ENCODE measurements at regions not wholly inside any gene's neighbourhood (a gene's known extent, or its start where the extent isn't known, plus 50 kb on each side); places are given as distances from the start of the nearest gene placed in this dataset.
"Not testable (repeated sequence)": the region's sequence is repeated elsewhere in the genome, so short reads cannot be mapped to it uniquely, and the experiment has no call there.

DNA sequence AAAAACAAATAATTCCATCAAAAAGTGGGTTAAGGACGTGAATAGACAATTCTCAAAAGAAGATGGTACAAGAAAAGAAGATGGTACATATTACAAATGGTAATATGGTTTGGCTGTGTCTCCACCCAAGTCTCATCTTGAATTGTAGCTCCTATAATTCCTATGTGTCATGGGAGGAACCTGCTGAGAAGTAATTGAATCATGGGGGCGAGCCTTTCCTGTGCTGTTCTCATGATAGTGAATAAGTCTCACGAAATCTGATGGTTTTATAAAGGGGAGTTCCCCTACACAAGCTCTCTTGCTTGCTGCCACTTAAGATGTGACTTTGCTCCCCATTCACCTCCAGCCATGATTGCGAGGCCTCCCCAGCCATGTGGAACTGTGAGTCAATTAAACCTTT, 172.9 kb downstream of the C11orf91 start:
- DNase-seq (ENCODE audit: low read depth in 2 of 2), result not testable (repeated sequence)

DNA sequence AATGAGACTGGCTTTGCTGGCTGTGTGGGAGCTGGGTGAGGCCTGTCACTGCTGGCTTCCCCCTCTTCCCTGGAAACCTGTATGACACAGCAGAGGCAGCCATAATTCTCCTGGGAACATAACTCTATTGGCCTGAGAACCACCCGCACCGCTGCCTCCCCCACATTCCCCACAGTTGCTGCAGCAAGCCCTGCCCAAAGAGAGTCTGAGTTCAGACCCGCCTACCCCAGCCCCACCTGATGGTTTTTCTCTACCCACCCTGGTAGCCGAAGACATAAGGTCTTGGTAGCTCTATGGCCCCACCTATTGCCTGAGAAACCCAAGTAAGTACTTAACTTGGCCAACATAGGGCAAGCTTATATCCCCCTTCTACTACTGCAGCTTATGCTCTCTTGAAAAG, 174.8 kb downstream of the C11orf91 start:
- no peak for DNase-seq (ENCODE audit: low read depth in 2 of 2)

DNA sequence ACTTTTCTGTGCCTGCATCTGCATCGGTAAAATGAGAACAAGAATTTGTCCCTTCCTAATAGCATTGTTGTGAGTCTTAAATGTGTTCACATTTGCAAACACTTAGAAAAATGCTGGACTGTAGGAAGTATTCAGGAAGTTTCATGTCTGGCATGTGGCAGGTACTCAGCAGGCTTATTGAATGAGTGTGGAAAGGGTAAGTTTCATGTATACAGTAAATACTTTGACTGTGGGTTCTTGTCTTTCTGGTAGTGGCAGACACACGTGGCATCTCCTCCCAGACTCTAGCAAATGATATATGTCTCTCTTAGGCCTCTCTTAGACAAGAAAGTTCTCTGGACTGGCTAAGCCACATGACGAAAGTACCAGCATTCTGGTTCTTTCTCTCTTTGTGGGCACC, 179.2 kb downstream of the C11orf91 start:
- DNase-seq (ENCODE audit: low read depth in 2 of 2), result no peak

DNA sequence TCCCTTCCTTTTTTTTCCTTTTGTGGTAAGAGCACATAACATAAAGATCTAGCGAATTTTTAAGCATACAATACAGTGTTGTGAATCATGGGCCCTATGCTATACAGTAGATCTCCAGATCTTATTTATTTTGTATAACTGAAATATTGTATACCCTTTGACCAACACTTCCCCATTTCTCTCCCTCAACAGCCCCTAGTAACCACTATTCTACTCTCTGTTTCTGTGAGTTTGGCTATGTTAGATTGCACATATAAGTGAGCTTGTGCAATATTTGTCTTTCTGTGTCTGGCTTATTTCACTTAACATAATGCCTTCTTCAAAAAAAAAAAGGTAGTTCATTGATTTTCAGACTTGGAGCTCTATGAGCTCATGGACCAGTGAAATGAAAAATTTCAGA, 180.5 kb downstream of the C11orf91 start:
- no peak for DNase-seq (ENCODE audit: low read depth in 2 of 2)

DNA sequence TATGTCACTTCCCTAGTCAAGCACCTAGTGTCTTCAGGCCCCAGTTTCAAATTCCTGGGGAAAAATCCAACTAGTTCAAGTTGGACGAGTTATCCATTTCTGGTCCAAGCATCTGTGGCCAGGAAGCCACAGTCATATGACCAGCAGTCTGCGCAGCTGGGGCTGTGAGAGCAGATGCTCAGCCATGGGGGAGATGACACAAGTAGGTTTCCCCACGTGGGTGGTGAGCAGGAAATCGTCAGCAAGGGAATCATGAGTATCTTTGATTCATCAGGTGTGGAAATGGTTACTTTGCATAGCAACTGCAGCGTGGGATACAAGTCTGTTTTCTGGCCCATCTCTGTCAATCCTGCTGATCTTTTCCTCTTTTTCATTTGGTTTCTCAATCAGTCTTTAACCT, 185.3 kb downstream of the C11orf91 start:
- DNase-seq (ENCODE audit: low read depth in 2 of 2), result no peak

DNA sequence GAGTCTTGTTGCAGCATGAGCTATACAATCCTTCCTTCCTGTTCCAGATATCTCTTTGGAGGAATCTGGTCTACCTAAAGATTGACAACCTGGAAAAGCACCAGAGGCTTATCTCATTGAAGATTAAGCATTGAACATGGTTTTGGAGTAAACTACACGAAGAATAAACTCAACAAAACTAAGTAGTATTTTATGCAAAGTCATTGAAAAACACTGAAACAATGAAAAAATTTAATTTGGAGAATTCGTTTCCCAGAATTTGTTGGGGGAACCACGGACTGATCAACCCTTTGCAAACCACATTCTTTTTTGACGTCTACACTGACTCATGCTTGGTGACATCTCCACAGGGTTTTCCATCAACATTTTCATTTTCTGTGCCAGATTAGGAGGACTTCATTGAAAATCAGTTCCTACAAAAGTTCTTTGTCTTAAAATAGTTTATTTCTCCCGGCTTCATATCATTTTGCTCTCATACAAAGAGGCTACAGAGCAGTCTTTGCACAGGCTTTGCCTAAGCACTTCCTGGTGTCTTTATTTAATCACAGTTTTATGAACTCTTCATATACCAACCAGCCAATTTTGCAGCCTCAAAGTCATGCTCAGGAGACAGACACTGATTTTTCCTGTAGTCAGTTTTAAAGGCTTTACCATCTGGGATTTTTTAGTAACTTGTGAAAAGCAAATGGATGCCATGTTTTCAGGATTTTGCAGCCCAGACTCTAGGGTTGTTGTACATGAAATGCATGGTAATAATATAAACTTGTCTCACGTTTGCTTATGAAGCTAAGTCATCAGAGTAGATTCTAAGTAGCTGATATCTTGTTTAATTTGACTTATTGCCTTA, 186.3 kb downstream of the C11orf91 start:
- DNase-seq (ENCODE audit: low read depth in 2 of 2), result no peak

DNA sequence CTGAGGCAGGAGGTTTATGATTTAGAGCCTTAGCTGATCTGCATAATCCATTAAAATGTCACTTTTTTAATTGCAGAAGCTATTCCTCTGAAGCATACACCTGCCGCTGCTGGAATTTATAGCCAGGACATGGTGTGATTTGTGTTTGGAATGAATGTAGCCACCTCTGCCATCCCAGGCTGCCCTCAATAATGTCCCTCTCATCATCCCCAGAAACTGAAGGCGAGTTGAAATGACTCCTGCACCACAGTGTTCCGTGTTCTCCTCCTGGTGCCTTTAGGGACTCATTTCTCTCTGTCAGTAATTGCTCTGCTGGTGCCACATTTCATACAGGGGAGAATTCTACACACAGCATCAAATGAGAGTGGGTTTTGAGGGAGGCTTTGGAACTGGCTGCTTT, 191.0 kb downstream of the C11orf91 start:
- DNase-seq (ENCODE audit: low read depth in 2 of 2), result no peak

DNA sequence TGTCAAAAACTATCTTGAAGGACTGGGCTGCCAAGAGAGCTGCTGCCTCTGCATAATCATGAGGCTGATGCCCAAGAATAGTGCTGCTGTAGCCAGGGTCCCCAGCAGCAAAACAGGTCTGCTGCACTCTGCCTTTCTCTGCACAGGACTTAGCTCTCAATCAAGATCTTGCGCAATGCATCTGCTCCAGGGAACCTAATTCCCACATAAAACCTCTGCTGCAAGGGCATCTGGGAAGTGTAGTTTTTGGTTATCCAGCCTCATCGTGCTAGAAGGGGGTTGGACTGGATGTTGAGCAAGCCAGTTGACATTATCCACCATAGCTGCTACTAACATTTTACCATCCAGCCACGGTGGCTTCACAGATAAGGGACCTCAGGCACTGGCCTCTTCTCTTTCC, 192.7 kb downstream of the C11orf91 start:
- no peak for DNase-seq (ENCODE audit: low read depth in 2 of 2)

DNA sequence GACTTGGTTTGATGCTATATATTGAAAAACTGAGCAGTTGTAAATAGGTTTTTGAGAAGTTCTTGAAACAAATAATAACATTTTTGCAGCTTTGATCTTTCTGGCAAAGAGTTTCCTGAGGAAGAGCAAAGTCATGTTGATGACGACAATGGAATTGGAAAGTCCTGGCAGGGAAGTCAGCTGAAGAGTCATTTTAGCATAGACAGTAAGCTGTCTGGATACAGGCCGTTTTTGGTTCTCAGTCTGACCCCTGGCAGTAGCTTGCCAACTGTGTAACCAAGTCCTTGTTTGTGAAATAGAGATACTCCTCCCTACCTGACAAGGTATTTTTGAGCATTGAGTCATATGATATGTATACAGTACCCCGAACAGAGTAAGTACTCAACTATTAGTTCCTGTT, 193.3 kb downstream of the C11orf91 start:
- no peak for DNase-seq (ENCODE audit: low read depth in 2 of 2)

DNA sequence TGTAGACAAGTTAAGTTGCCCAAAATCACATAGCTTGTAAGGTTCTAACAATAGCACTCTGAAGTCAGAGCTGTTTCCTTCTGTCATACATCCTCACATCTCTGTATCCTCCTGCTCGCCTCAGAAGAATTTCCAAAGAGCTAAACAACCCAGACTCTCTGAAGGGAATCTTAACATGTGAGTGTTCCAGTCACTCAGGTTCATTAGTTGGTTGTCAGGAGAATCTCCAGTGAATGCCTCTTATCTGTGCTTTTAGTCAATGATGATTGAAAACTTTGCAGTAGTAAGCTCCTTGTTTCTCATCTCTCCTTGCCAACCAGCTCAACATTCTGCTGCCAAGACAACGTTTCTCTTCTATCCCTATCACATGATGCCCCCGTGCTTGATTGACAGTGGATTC, 195.5 kb downstream of the C11orf91 start:
- no peak for DNase-seq (ENCODE audit: low read depth in 2 of 2)

DNA sequence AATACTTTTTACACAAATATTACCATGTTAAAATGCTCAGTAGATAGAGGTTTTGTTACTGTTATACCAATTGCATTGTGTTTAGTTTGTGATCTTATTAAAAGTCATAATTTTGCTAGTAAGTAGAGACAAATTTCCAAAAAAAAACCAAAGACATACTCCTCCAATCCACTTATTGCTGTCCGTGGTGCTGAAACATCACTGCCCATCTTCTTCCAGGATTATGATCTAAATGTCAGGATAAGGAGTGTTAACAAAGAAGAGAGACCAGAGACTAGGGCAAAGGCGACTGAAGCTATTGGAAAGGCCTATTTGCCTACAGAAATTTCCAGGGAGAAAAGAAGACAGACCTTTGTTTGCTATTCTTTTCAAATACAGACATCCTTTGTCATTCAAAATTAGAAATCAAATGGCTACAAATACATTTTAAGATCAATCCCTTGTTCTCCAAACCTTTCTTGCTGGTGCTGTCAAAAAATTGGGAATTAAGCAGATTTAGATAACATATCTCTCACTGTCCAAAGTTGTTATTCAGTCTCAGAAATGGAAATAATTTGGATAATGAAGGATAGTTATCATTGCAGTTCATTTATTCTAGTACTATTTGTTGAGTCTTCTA, 199.7 kb downstream of the C11orf91 start:
- DNase-seq (ENCODE audit: low read depth in 2 of 2), result no peak

DNA sequence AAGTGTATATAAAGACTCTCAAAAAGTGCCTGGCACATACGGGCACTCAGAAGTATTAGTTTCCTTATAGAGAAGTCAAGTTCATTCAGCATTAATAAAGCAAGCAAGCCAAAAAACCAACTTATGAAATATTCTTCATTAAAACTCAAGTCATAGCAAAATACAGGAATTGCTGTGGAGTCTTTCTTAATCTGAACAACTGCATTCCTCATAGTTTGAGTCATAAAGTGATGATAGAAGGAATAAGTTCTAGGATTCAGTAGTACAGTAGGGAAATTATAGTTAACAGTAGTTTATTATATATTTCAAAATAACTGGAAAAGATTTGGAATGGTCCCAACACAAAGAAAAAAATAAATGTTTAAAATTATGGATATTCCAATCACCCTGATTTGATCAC, 200.3 kb downstream of the C11orf91 start:
- DNase-seq (ENCODE audit: low read depth in 2 of 2), result no peak

DNA sequence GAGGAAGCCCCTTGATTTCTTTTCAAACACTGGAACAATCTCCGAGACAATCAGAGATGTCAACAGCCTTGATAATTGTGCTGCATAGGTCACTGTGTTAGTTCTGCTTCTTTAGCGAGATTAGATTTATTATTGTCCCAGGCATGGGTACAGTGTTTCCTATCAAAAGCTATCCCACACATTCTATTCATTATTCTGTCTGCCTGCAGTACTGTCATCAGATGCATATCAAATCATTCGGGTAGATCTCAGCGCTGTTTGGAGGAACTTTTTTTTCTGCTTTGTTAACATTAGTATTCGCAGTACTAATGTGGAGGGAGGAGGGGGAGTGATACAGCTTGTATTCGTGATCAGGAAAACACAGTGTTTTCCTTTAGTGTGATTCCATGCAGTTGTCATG, 208.0 kb downstream of the C11orf91 start:
- no peak for DNase-seq (ENCODE audit: low read depth in 2 of 2)

DNA sequence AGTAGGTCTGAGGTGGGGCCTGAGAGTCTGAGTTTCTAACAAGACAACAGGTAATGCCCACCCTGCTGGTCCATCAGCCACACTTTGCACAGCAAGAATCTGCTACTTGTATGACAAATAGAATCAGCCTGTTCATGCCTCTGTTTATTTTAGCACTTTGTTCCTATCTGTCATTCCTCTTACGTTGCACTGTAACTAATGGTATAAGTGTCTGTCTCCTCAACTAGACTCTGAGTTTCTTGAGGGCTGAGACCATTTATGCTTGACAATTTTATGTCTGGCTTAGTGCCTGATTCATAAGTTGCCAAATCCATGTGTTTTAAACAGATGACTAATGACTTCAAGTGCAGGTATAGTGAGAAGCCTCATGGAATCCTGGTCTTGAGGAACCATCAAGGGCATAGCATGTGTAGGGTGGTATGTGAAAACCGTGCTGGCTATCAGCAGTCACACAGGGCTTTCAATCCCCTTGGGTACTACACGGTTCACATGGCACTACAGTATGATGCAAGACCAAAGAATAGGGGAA, 209.7 kb downstream of the C11orf91 start:
- DNase-seq (ENCODE audit: low read depth in 2 of 2), result no peak

DNA sequence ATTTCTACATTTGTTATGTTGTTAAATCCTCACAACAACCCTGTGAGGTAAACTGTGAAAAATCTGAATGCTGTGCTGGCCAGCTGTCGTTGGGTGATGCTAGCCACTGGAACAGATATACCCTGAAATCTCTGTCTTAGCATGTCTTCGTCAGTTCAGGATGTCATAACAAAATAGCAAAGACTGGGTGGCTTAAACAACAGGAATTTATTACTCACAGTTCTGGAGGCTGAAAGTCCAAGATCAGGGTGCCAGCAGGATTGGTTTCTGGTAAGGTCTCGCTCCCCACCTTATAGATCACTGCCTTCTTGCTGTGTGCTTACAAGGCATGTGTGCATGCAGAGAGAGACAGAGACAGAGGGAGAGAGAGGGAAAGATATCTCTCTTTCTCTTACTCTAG, 211.7 kb downstream of the C11orf91 start:
- no peak for DNase-seq (ENCODE audit: low read depth in 2 of 2)

DNA sequence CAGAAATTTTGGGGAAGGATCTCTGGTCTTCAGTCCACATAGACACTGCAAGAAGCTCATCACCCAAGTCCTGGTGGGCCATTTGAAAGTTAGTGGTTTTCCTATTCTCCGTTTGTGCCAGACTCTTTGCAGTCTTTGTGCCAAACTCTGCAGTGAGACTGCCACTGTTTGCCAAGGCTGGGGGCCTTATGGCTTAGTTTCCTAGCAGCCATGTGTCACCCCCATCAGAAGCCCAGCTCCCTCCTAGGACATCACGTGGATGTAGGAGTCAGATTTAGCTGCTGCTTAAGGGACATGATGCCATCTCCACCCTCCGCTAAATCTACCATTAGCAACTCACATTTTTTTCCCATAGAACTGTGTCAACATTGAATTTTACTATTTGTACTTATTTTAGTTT, 220.0 kb downstream of the C11orf91 start:
- DNase-seq (ENCODE audit: low read depth in 2 of 2), result no peak

DNA sequence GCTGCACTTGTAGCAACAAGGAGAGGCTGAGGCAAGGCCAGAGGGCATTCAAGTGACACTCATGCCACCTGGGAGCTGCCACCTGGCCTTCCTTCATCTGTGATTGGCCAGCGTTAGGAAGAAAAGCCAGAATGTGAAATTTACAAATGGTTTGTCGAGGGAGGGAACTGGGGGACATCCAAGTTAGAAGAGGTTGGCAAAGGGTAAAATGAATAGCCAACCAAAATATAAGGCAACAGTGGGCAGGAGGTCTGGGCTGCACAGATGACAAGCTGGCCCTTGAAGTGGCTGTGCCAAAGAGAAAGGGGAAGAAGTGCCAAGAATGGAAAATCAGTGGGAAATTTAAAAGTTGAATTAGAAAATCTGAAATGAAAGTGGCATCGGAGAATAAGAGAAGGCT, 221.4 kb downstream of the C11orf91 start:
- no peak for DNase-seq (ENCODE audit: low read depth in 2 of 2)

DNA sequence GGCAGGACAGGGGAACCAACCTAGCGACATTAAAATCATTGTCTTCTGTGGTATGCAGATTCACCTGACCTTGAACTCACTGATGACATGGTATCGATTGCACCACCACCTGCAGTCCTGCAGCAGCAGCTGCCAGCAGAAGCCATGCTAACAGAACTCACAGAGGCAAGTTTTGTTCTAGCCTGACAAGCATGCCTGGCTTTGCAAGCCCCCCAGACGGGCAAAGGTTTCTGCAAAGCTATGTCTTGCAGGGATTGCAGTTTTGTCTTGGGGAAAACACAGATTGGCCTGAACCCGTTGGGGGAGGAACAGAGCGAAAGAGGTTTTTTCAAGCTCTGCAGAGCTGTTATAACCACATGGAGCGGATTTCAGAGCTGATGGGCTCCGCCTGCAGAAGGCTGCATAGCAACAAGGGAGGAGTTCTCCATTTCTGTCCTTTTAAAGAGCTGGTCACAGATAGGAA, 221.0 kb downstream of the HIPK3 start:
- no peak for DNase-seq (ENCODE audit: low read depth in 2 of 2)

DNA sequence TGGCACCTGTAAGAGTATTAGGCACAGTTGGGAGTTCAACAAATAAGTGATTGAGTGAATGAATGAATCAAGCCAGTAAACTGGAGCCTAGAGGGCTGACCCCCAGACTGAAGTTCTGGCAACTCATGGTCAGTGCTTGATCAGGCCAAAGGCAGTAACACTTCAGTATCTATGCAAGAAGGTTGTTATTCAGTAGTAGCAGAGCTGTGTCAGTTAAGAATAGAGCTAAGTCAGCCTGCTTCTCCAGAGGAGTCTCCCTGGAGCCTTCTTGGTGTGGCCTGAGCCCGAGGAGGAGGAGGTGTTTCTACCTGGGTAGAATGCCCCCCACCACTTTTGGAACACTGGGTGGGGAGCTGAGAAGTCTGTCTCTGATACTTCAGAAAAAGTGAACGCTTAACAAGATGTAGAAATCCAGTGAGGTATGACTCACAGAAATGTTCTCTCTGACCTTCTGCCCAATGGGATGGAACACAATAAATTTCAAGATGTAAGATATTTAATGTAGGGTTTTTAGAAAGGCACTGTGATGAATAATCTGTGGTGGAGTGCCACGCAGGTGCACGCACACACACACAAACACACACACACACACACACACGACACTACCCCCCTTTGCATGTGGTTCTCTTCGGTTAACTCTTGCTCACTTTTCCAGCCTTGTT, 219.9 kb downstream of the HIPK3 start:
- DNase-seq (ENCODE audit: low read depth in 2 of 2), result no peak

DNA sequence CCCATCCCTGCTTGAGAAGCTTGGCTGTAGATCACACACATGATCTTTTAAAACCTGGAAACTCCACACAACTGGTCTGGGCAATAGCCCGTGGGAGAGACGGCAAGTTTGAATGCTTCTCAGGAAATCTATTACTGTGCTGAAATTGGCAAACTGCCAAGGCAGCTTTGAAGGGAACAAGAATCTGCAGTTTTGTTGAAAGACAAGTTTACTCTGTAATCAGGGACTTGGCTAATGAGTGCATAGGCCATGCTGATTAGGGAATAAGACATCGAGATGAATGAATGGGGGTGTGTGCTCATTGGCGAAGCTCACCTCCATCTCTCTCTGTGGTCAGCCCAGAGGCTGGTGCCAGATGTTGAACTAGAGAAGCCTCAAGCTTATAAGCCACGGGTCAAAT, 218.8 kb downstream of the HIPK3 start:
- DNase-seq (ENCODE audit: low read depth in 2 of 2), result no peak

DNA sequence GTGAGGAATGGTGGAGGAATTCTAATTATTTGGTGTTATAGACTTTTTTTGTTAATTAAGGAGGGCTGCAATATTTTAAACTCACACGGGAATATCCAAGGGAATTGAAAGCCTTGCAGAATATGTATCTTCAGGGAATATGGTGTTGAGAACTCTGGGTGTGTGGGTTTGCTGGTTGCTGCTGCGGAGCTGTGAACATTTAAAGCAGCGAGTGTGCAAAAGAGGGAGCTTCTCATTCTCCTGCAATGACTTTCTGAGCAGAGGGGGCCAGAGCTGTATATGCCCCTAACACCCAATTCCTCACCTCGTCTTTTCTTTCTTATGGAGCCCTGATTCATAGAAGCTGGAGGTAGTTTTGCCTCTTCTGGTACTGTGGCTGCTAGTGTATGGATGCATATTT, 217.7 kb downstream of the HIPK3 start:
- no peak for DNase-seq (ENCODE audit: low read depth in 2 of 2)

DNA sequence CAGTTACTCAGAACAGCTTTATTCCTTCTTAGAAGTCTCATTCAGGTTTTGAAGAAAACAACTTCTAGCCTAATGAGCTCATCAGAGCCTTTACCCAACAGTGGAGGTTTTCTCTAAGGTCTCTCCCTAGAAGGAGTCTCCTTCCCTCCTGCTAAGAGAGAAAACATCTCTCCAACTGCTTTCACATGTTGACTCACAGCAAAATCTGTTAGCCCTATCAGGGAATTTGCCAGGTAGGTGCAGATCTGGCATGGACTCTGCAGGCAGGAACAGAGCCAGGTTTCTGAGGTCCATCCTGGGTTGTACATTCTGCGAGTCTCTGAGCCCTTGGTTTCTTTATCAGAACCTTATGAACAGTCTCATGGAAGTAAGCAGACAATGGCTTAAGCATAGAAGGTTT, 214.4 kb downstream of the HIPK3 start:
- DNase-seq (ENCODE audit: low read depth in 2 of 2), result no peak

DNA sequence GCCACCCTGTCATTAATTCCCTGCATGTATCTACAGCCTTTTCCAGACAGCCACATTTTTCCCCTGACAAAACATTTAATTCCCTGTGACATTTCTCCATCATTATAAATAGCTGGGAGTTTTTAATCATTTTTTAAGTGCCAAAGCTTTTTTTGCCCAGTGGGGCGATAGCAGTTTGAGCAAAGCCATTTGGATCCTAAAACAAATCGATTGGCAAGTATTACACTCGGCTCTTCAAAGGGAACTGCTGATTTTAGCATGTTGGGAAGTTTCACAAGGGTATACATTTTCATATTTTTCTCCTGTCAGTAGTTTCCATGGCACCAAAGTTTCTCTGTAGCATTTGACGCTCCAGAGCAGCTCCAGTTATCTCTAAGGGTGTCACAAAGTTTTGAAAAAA, 210.8 kb downstream of the HIPK3 start:
- no peak for DNase-seq (ENCODE audit: low read depth in 2 of 2)

Data from stimulated activated CD4-positive, alpha-beta T cell treated with anti-CD3 and anti-CD28 coated beads, Interleukin-12 subunit alpha, Interleukin-12 subunit beta, amount 100 ng/mL, for 24 hours (primary cell).